H9 (cell line): ENCODE measurements at regions not wholly inside any gene's neighbourhood (a gene's known extent, or its start where the extent isn't known, plus 50 kb on each side); places are given as distances from the start of the nearest gene placed in this dataset.

Experiments used
- DNase-seq: peaks from one replicate; pipeline ENCODE4 v3.0.0-alpha.2; 2017
- H2AFZ ChIP-seq: one replicate; pipeline ENCODE4 v1.6.1; 2013; ENCODE audit warnings: mild to moderate bottlenecking, low read length, control low read depth, moderate library complexity
- H2AK5ac ChIP-seq: 2 replicates; pipeline ENCODE4 v1.6.1; 2013; ENCODE audit warnings: low read length, control low read depth, mixed read lengths; ENCODE audit not compliant: insufficient read length
- H2BK120ac ChIP-seq: one replicate; pipeline ENCODE4 v1.6.1; 2013; ENCODE audit warnings: low read depth, mild to moderate bottlenecking, low read length, control low read depth, inconsistent platforms; ENCODE audit not compliant: poor library complexity, severe bottlenecking
- H2BK12ac ChIP-seq: 2 replicates; pipeline ENCODE4 v1.6.1; 2013; ENCODE audit warnings: low read length, control low read depth, mixed read lengths, low read depth; ENCODE audit not compliant: insufficient read length
- H2BK15ac ChIP-seq: 2 replicates; pipeline ENCODE4 v1.6.1; 2013; ENCODE audit warnings: low read depth, low read length, control low read depth
- H2BK20ac ChIP-seq: one replicate; pipeline ENCODE4 v1.6.1; 2013; ENCODE audit warnings: low read depth, mild to moderate bottlenecking, low read length, control low read depth, inconsistent platforms; ENCODE audit not compliant: poor library complexity, severe bottlenecking
- H2BK5ac ChIP-seq: 2 replicates; pipeline ENCODE4 v1.6.1; 2013; ENCODE audit warnings: low read length, control low read depth, mixed read lengths; ENCODE audit not compliant: insufficient read length
- H3K14ac ChIP-seq: 2 replicates; pipeline ENCODE4 v1.6.1; 2013; ENCODE audit warnings: low read length, control low read depth; ENCODE audit not compliant: insufficient read depth
- H3K18ac ChIP-seq: 2 replicates; pipeline ENCODE4 v1.6.1; 2013; ENCODE audit warnings: low read depth, mild to moderate bottlenecking, mixed read lengths, low read length, control low read depth; ENCODE audit not compliant: insufficient read length
- H3K23ac ChIP-seq: 2 replicates; pipeline ENCODE4 v1.6.1; 2013; ENCODE audit warnings: low read length, control low read depth, mixed read lengths, low read depth; ENCODE audit not compliant: insufficient read length
- H3K23me2 ChIP-seq: 2 replicates; pipeline ENCODE4 v1.6.1; 2013; ENCODE audit warnings: low read depth, mild to moderate bottlenecking, mixed read lengths, low read length, control low read depth; ENCODE audit not compliant: insufficient read length, poor library complexity, severe bottlenecking
- H3K27ac ChIP-seq: 2 replicates; pipeline ENCODE4 v1.5.1; 2013; ENCODE audit warnings: low read length, control low read depth, mixed read lengths, low read depth; ENCODE audit not compliant: insufficient read length
- H3K27me3 ChIP-seq: 2 replicates; pipeline ENCODE4 v1.6.1; 2013; ENCODE audit warnings: low read length, control low read depth, inconsistent platforms; ENCODE audit not compliant: insufficient read depth
- H3K4ac ChIP-seq: 2 replicates; pipeline ENCODE4 v1.6.1; 2013; ENCODE audit warnings: low read depth, mild to moderate bottlenecking, control low read depth, inconsistent platforms, low read length, moderate library complexity
- H3K4me1 ChIP-seq: 2 replicates; pipeline ENCODE4 v1.6.1; 2013; ENCODE audit warnings: low read length, control low read depth, inconsistent platforms; ENCODE audit not compliant: insufficient read depth
- H3K4me2 ChIP-seq: 2 replicates; pipeline ENCODE4 v1.6.1; 2013; ENCODE audit warnings: low read length, control low read depth, mixed read lengths; ENCODE audit not compliant: insufficient read length, insufficient read depth
- H3K56ac ChIP-seq: 2 replicates; pipeline ENCODE4 v1.6.1; 2013; ENCODE audit warnings: low read depth, mild to moderate bottlenecking, mixed read lengths, low read length, control low read depth; ENCODE audit not compliant: insufficient read length
- H3K79me1 ChIP-seq: 2 replicates; pipeline ENCODE4 v1.6.1; 2013; ENCODE audit warnings: low read depth, mild to moderate bottlenecking, moderate library complexity, low read length, control low read depth, inconsistent platforms; ENCODE audit not compliant: insufficient read depth, poor library complexity, severe bottlenecking
- H3K79me2 ChIP-seq: 2 replicates; pipeline ENCODE4 v1.6.1; 2013; ENCODE audit warnings: low read length, control low read depth, inconsistent platforms; ENCODE audit not compliant: insufficient read depth
- H3K9ac ChIP-seq: 2 replicates; pipeline ENCODE4 v1.6.1; 2013; ENCODE audit warnings: low read length, control low read depth, mixed read lengths; ENCODE audit not compliant: insufficient read length; ENCODE audit errors: extremely low read depth
- H3K9me3 ChIP-seq: one replicate; pipeline ENCODE4 v1.6.1; 2013; ENCODE audit warnings: low read depth, low read length, inconsistent platforms; ENCODE audit not compliant: control insufficient read depth
- H3T11ph ChIP-seq: one replicate; pipeline ENCODE4 v1.6.1; 2013; ENCODE audit warnings: mild to moderate bottlenecking, low read length, control low read depth, inconsistent platforms
- H4K20me1 ChIP-seq: one replicate; pipeline ENCODE4 v1.6.1; 2013; ENCODE audit not compliant: control insufficient read depth, insufficient read length, insufficient read depth
- H4K5ac ChIP-seq: 2 replicates; pipeline ENCODE4 v1.6.1; 2013; ENCODE audit warnings: low read depth, mild to moderate bottlenecking, mixed read lengths, low read length, control low read depth; ENCODE audit not compliant: insufficient read length
- H4K8ac ChIP-seq: replicated peaks from 2 replicates; pipeline ENCODE4 v1.6.1; 2013; ENCODE audit warnings: low read length, control low read depth, mixed read lengths, low read depth; ENCODE audit not compliant: insufficient read length
- H4K91ac ChIP-seq: 2 replicates; pipeline ENCODE4 v1.6.1; 2013; ENCODE audit warnings: low read depth, mild to moderate bottlenecking, moderate library complexity, mixed read lengths, low read length, control low read depth; ENCODE audit not compliant: insufficient read length
- H3K27ac Mint-ChIP-seq, 3 experiments: 2 replicates in 2 of 3; 3 replicates in 1 of 3; pipeline ENCODE4 v1.8.0; 2020 to 2021; ENCODE audit warnings: mixed read lengths in 3 of 3, mild to moderate bottlenecking in 1 of 3, moderate library complexity in 1 of 3
- H3K27me3 Mint-ChIP-seq: 2 replicates; pipeline ENCODE4 v1.8.0; 2021; ENCODE audit warnings: low read depth, mild to moderate bottlenecking, moderate library complexity, mixed read lengths
- H3K36me3 Mint-ChIP-seq, 3 experiments: 2 replicates in 2 of 3; 3 replicates in 1 of 3; pipeline ENCODE4 v1.8.0; 2020 to 2021; ENCODE audit warnings: low read depth in 3 of 3, mixed read lengths in 3 of 3; ENCODE audit not compliant: insufficient read depth in 1 of 3
- H3K4me1 Mint-ChIP-seq, 2 experiments: 2 replicates each; pipeline ENCODE4 v1.8.0; 2020; ENCODE audit warnings: mixed read lengths in 2 of 2
- H3K4me3 Mint-ChIP-seq, 2 experiments: 2 replicates in 1 of 2; 3 replicates in 1 of 2; pipeline ENCODE4 v1.8.0; 2020 to 2021; ENCODE audit warnings: mild to moderate bottlenecking in 2 of 2, mixed read lengths in 2 of 2, moderate library complexity in 1 of 2
- H3K9me3 Mint-ChIP-seq, 2 experiments: 2 replicates in 1 of 2; 3 replicates in 1 of 2; pipeline ENCODE4 v1.8.0; 2020; ENCODE audit warnings: mild to moderate bottlenecking in 2 of 2, mixed read lengths in 2 of 2, moderate library complexity in 1 of 2
- CTCF ChIP-seq: fragments of 200-600 bp; sonication (generic); conservative IDR thresholded peaks from 3 replicates; pipeline ENCODE4 v1.8.0; 2021; ENCODE audit warnings: antibody characterized with exemption, mild to moderate bottlenecking

GRCh38 chr13:89943139-89943538, 1404.3 kb upstream of the MIR17HG start:
- Histone ChIP-seq H2BK12ac (no peak overlapping the region), H3K79me2 (no peaks in the 10 kb centered on the region), H3K4me2 (no peak overlapping the region), H2BK5ac (no peak overlapping the region), H3K23ac (no peak overlapping the region), H3K9ac (no peak overlapping the region), H3K4ac (no peak overlapping the region), H2BK120ac (no peak overlapping the region), H3K27ac (no peak overlapping the region), H2AK5ac (no peak overlapping the region), H3K56ac (no peak overlapping the region), H3K4me1 (no peaks in the 10 kb centered on the region), H4K8ac (no peak overlapping the region), H4K5ac (no peak overlapping the region), H3K18ac (no peak overlapping the region), H2BK15ac (no peak overlapping the region), H3K9me3 (no peaks in the 10 kb centered on the region), H3K79me1 (no peaks in the 10 kb centered on the region), H4K91ac (no peak overlapping the region), H3K14ac (no peak overlapping the region), H2AFZ (no peak overlapping the region), H3K27me3 (no peaks in the 10 kb centered on the region), H2BK20ac (no peak overlapping the region), H3T11ph (no peak overlapping the region), H4K20me1 (no peaks in the 10 kb centered on the region), H3K23me2 (no peaks in the 10 kb centered on the region)
- Mint-ChIP-seq H3K27me3 (no peaks in the 10 kb centered on the region), H3K4me3 (no peak overlapping the region), H3K36me3 (no peaks in the 10 kb centered on the region), H3K4me1 (no peaks in the 10 kb centered on the region), H3K9me3 (0 out of 5 replicates have a peak, but pooled peaks cover 0 to 2% of the 10 kb centered on the region in 2 experiments), H3K27ac (no peak overlapping the region)
- no peak for DNase-seq
- TF ChIP-seq CTCF, result no peak
